HCT116 (cell line): ENCODE measurements at regions not wholly inside any gene's neighbourhood (a gene's known extent, or its start where the extent isn't known, plus 50 kb on each side); places are given as distances from the start of the nearest gene placed in this dataset.

ENCODE experiments used
- ATAC-seq: fragments of 200-7000 bp; cut with Tn5 transposase; 2 replicates; pipeline ENCODE4 v1.9.1; 2020; ENCODE audit warnings: mild to moderate bottlenecking, moderate library complexity
- BruUV-seq: library from RNA; stranded (reverse); fragments of 400-500 nt; replicated peaks from 2 replicates; lab custom pipeline; 2021; lab: Mats Ljungman, UMichigan
- CTCF ChIA-PET: fragments of 300-600 bp; sonication (Branson Sonifier 250); formaldehyde crosslinking; loops from one replicate; lab custom pipeline; 2021; ENCODE audit warnings: antibody characterized with exemption; lab: Charles Lee
- POLR2A ChIA-PET: fragments of 300-600, 350-600 bp; sonication (Branson Sonifier 250); formaldehyde crosslinking; loops from one replicate; lab custom pipeline; 2021; ENCODE audit warnings: antibody characterized with exemption; lab: Charles Lee
- RAD21 ChIA-PET, 2 experiments: fragments of 300-600 bp; sonication (Branson Sonifier 250); formaldehyde crosslinking; loops; one replicate each; lab custom pipeline; 2023; ENCODE audit warnings: low total read pairs in 2 of 2; ENCODE audit not compliant: uncharacterized antibody in 2 of 2, unreplicated experiment in 2 of 2, low non-redundant PET in 1 of 2; lab: Charles Lee
- DNase-seq: peaks from one replicate; pipeline ENCODE4 v3.0.0-alpha.2; 2010; ENCODE audit warnings: low read depth, low spot score
- H2AFZ ChIP-seq: fragments of 200-600 bp; shearing (Covaris generic), sonication (generic); 2 replicates; pipeline ENCODE4 v1.6.1; 2017; ENCODE audit warnings: low read depth, mixed run types, mixed read lengths, antibody characterized with exemption, low read length; ENCODE audit not compliant: poor library complexity, severe bottlenecking
- H3K27ac ChIP-seq: 2 replicates; pipeline ENCODE4 v1.5.1; 2012; ENCODE audit warnings: low read depth, low read length
- H3K27me3 ChIP-seq: fragments of 200-600 bp; sonication (generic); 2 replicates; pipeline ENCODE4 v1.6.1; 2016; ENCODE audit warnings: mixed run types, low read length, mixed read lengths; ENCODE audit not compliant: insufficient read depth
- H3K36me3 ChIP-seq, 2 experiments: fragments of 200-500 bp in 1 of 2; fragments of 200-600 bp in 1 of 2; sonication (Bioruptor generic) in 1 of 2; sonication (generic) in 1 of 2; 2 replicates each; pipeline versions ENCODE4 v1.5.1 to v1.6.1; 2014 to 2016; ENCODE audit warnings: low read length in 2 of 2, inconsistent platforms in 1 of 2, mixed read lengths in 1 of 2, mixed run types in 1 of 2; ENCODE audit not compliant: insufficient read depth in 2 of 2, control insufficient read depth in 1 of 2
- H3K4me1 ChIP-seq, 2 experiments: fragments of 200-600 bp in 1 of 2; sonication (generic) in 1 of 2; 2 replicates each; pipeline versions ENCODE4 v1.5.1 to v1.6.1; 2012 to 2017; ENCODE audit warnings: low read length in 2 of 2, inconsistent platforms in 1 of 2, mild to moderate bottlenecking in 1 of 2, mixed read lengths in 1 of 2, mixed run types in 1 of 2, moderate library complexity in 1 of 2; ENCODE audit not compliant: insufficient read depth in 2 of 2, control insufficient read depth in 1 of 2
- H3K4me2 ChIP-seq: fragments of 200-600 bp; sonication (generic); 2 replicates; pipeline ENCODE4 v1.6.1; 2017; ENCODE audit warnings: mixed run types, low read length, mixed read lengths
- H3K4me3 ChIP-seq, 2 experiments: fragments of 200-600 bp in 1 of 2; sonication (generic) in 1 of 2; replicated peaks in 1 of 2; 2 replicates each; pipeline ENCODE4 v1.5.1; 2011 to 2016; ENCODE audit warnings: low read length in 2 of 2, control low read depth in 1 of 2, low read depth in 1 of 2, mild to moderate bottlenecking in 1 of 2, mixed read lengths in 1 of 2, mixed run types in 1 of 2
- H3K79me2 ChIP-seq: fragments of 200-600 bp; sonication (generic); 2 replicates; pipeline ENCODE4 v1.6.1; 2017; ENCODE audit warnings: mild to moderate bottlenecking, mixed run types, low read length, moderate library complexity, mixed read lengths; ENCODE audit not compliant: insufficient read depth
- H3K9ac ChIP-seq: fragments of 200-600 bp; sonication (generic); 2 replicates; pipeline ENCODE4 v1.6.1; 2016; ENCODE audit warnings: low read length, mixed read lengths
- H3K9me2 ChIP-seq: fragments of 200-600 bp; sonication (generic), shearing (Covaris generic); 2 replicates; pipeline ENCODE4 v1.6.1; 2017; ENCODE audit warnings: mixed run types, mild to moderate bottlenecking, moderate library complexity; ENCODE audit not compliant: insufficient read depth
- H3K9me3 ChIP-seq, 2 experiments: fragments of 200-500 bp in 1 of 2; fragments of 200-600 bp in 1 of 2; sonication (Bioruptor generic) in 1 of 2; sonication (generic) in 1 of 2; 2 replicates each; pipeline ENCODE4 v1.6.1; 2014 to 2017; ENCODE audit warnings: low read length in 2 of 2, mixed read lengths in 2 of 2, inconsistent platforms in 1 of 2, low read depth in 1 of 2, mild to moderate bottlenecking in 1 of 2, mixed run types in 1 of 2, moderate library complexity in 1 of 2; ENCODE audit not compliant: control insufficient read depth in 1 of 2, insufficient read depth in 1 of 2
- H4K20me1 ChIP-seq: fragments of 200-600 bp; sonication (generic), shearing (Covaris generic); 2 replicates; pipeline ENCODE4 v1.6.1; 2017; ENCODE audit warnings: mixed run types, mild to moderate bottlenecking, moderate library complexity; ENCODE audit not compliant: insufficient read depth
- ATF3 ChIP-seq: IDR thresholded peaks from 2 replicates; pipeline ENCODE4 v1.6.1; 2012
- CEBPB ChIP-seq: IDR thresholded peaks from 2 replicates; pipeline ENCODE4 v1.6.1; 2012; ENCODE audit warnings: low read depth
- EGR1 ChIP-seq: IDR thresholded peaks from 2 replicates; pipeline ENCODE4 v1.6.1; 2012; ENCODE audit warnings: low read depth
- EZH2phosphoT487 ChIP-seq: fragments of 200-600 bp; IDR thresholded peaks from 2 replicates; pipeline ENCODE4 v1.6.1; 2018; ENCODE audit warnings: antibody characterized with exemption, borderline replicate concordance
- POLR2AphosphoS5 ChIP-seq: IDR thresholded peaks from 2 replicates; pipeline ENCODE4 v1.6.1; 2011; ENCODE audit warnings: mild to moderate bottlenecking, low read depth, low read length, moderate library complexity
- SIN3A ChIP-seq: IDR thresholded peaks from 2 replicates; pipeline ENCODE4 v1.6.1; 2012; ENCODE audit warnings: low read depth
- SRF ChIP-seq: IDR thresholded peaks from 2 replicates; pipeline ENCODE4 v1.6.1; 2012; ENCODE audit warnings: low read depth
- TCF7L2 ChIP-seq: IDR thresholded peaks from 2 replicates; pipeline ENCODE4 v1.7.0; 2011; ENCODE audit warnings: borderline replicate concordance, inconsistent platforms; ENCODE audit not compliant: insufficient read depth, insufficient read length; ENCODE audit errors: extremely low read depth
- intact Hi-C: fragments of 100-400 bp; cut with micrococcal nuclease; formaldehyde crosslinking; loops from 2 replicates; pipeline ENCODE4 v1.10.0; 2022
- TF ChIP-seq, protein P1 (sequence below): IDR thresholded peaks from 2 replicates; pipeline ENCODE4 v1.6.1; 2012; ENCODE audit warnings: low read depth

DNA sequence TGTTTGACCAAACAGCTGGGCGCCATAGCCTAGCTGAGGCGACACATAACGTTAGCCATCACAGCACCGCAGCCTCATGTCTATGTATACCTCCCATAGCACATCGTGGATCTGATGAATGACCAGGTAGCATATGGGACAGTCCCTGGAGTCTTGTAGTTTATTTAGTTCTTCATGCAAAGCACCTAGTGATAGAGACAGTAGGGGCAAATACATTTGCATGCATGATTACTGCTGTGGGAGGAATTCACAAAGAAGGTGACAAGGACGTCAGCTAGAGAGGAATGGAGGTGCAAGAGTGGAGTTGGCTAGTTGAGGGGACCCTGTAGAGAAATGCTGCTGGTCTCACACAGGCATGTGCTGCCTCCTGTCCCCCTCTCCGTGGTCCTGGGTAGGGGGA lies 478.9 kb upstream of the HS6ST1 start:
- no peak overlapping the region for H3K4me2 ChIP-seq
- no peak overlapping the region for H3K4me3 ChIP-seq
- POLR2A ChIA-PET: no interaction called here
- CTCF ChIA-PET: no interaction called here
- H3K4me1 ChIP-seq: no peaks in the 10 kb centered on the region
- RAD21 ChIA-PET: no interaction called here
- no peak for DNase-seq
- H3K9me3 ChIP-seq: no peaks in the 10 kb centered on the region
- TF ChIP-seq EZH2phosphoT487 (no peak), ATF3 (no peak), POLR2AphosphoS5 (no peak), SIN3A (no peak), SRF (no peak), CEBPB (no peak), TCF7L2 (no peak), EGR1 (no peak)
- TF ChIP-seq, protein P1, sequence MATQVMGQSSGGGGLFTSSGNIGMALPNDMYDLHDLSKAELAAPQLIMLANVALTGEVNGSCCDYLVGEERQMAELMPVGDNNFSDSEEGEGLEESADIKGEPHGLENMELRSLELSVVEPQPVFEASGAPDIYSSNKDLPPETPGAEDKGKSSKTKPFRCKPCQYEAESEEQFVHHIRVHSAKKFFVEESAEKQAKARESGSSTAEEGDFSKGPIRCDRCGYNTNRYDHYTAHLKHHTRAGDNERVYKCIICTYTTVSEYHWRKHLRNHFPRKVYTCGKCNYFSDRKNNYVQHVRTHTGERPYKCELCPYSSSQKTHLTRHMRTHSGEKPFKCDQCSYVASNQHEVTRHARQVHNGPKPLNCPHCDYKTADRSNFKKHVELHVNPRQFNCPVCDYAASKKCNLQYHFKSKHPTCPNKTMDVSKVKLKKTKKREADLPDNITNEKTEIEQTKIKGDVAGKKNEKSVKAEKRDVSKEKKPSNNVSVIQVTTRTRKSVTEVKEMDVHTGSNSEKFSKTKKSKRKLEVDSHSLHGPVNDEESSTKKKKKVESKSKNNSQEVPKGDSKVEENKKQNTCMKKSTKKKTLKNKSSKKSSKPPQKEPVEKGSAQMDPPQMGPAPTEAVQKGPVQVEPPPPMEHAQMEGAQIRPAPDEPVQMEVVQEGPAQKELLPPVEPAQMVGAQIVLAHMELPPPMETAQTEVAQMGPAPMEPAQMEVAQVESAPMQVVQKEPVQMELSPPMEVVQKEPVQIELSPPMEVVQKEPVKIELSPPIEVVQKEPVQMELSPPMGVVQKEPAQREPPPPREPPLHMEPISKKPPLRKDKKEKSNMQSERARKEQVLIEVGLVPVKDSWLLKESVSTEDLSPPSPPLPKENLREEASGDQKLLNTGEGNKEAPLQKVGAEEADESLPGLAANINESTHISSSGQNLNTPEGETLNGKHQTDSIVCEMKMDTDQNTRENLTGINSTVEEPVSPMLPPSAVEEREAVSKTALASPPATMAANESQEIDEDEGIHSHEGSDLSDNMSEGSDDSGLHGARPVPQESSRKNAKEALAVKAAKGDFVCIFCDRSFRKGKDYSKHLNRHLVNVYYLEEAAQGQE: no peak
- TF ChIP-seq, all 23 proteins: peak for 0
- Histone ChIP-seq H3K36me3 (no peaks in the 10 kb centered on the region), H2AFZ (no peak overlapping the region), H3K27me3 (peaks cover 34% of the 10 kb centered on the region), H3K79me2 (no peaks in the 10 kb centered on the region), H3K27ac (no peak overlapping the region), H3K9me2 (no peaks in the 10 kb centered on the region), H3K9ac (no peak overlapping the region), H4K20me1 (no peaks in the 10 kb centered on the region)
- ATAC-seq: no peak
- no TSS peak for BruUV-seq
- intact Hi-C loops: no loop called here
